PC-3 (cell line): ENCODE measurements at regions not wholly inside any gene's neighbourhood (a gene's known extent, or its start where the extent isn't known, plus 50 kb on each side); places are given as distances from the start of the nearest gene placed in this dataset.
A peak's percentile ranks its signal among the peaks of the same experiment; 100 is the strongest.

Experiments used
- ATAC-seq: fragments of 200-7000 bp; cut with Tn5 transposase; 2 replicates; pipeline ENCODE4 v1.9.1; 2020; ENCODE audit warnings: mild to moderate bottlenecking, moderate library complexity
- BruUV-seq: library from RNA; stranded (reverse); fragments of 400-500 nt; replicated peaks from 2 replicates; lab custom pipeline; 2021; lab: Mats Ljungman, UMichigan
- CTCF ChIA-PET: fragments of 300-600 bp; sonication (Branson Sonifier 250); formaldehyde crosslinking; loops from one replicate; lab custom pipeline; 2022; ENCODE audit warnings: antibody characterized with exemption; lab: Charles Lee
- POLR2A ChIA-PET: fragments of 300-600 bp; sonication (Branson Sonifier 250); formaldehyde crosslinking; loops from one replicate; lab custom pipeline; 2022; ENCODE audit warnings: antibody characterized with exemption; ENCODE audit not compliant: unreplicated experiment; lab: Charles Lee
- DNase-seq: peaks from one replicate; pipeline ENCODE4 v3.0.0-alpha.2; 2015
- H2AFZ ChIP-seq: fragments of 300-600 bp; sonication (generic); 2 replicates; pipeline ENCODE4 v1.6.0; 2016; ENCODE audit warnings: antibody characterized with exemption, low read length
- H3F3A ChIP-seq: fragments of 300-600 bp; sonication (generic); one replicate; pipeline ENCODE4 v1.6.0; 2017; ENCODE audit warnings: antibody characterized with exemption, low read length, control low read depth, mild to moderate bottlenecking; ENCODE audit not compliant: unreplicated experiment
- H3K27ac ChIP-seq: fragments of 300-600 bp; sonication (generic); 2 replicates; pipeline ENCODE4 v1.5.1; 2016; ENCODE audit warnings: mild to moderate bottlenecking, low read length
- H3K27me3 ChIP-seq: fragments of 300-600 bp; sonication (generic); 2 replicates; pipeline ENCODE4 v1.6.1; 2016; ENCODE audit warnings: low read length, mixed read lengths
- H3K36me3 ChIP-seq: fragments of 300-600 bp; sonication (generic); 2 replicates; pipeline ENCODE4 v1.6.1; 2016; ENCODE audit warnings: low read depth, mixed run types, low read length, mixed read lengths
- H3K4me1 ChIP-seq: fragments of 300-600 bp; sonication (generic); 2 replicates; pipeline ENCODE4 v1.5.1; 2016; ENCODE audit warnings: low read length; ENCODE audit not compliant: insufficient read depth
- H3K4me2 ChIP-seq: fragments of 300-600 bp; sonication (generic); 2 replicates; pipeline ENCODE4 v1.6.0; 2016; ENCODE audit warnings: low read length
- H3K4me3 ChIP-seq: fragments of 300-600 bp; sonication (generic); 2 replicates; pipeline ENCODE4 v1.5.1; 2016; ENCODE audit warnings: mild to moderate bottlenecking, low read length, mixed read lengths
- H3K79me2 ChIP-seq: fragments of 300-600 bp; sonication (generic); 2 replicates; pipeline ENCODE4 v1.6.1; 2017; ENCODE audit warnings: low read length, mixed read lengths
- H3K9ac ChIP-seq: fragments of 300-600 bp; sonication (generic); 2 replicates; pipeline ENCODE4 v1.6.0; 2016; ENCODE audit warnings: mild to moderate bottlenecking, low read length
- H3K9me2 ChIP-seq: fragments of 300-600 bp; sonication (generic); replicated peaks from 2 replicates; pipeline ENCODE4 v1.6.1; 2016; ENCODE audit warnings: mixed run types, low read length, mixed read lengths
- H3K9me3 ChIP-seq: fragments of 300-600 bp; sonication (generic); 2 replicates; pipeline ENCODE4 v1.6.1; 2016; ENCODE audit warnings: low read length, mixed read lengths
- H4K20me1 ChIP-seq: fragments of 300-600 bp; sonication (generic); 2 replicates; pipeline ENCODE4 v1.6.1; 2016; ENCODE audit warnings: low read length, mixed read lengths
- CTCF ChIP-seq: fragments of 300-600 bp; sonication (generic); conservative IDR thresholded peaks from 2 replicates; pipeline ENCODE4 v1.5.1; 2017; ENCODE audit warnings: antibody characterized with exemption, low read depth, mild to moderate bottlenecking, low read length
- EZH2 ChIP-seq: fragments of 300-600 bp; sonication (generic); IDR thresholded peaks from one replicate; pipeline ENCODE4 v1.6.1; 2017; ENCODE audit warnings: antibody characterized with exemption, mild to moderate bottlenecking, low read length; ENCODE audit not compliant: unreplicated experiment
- EZH2phosphoT487 ChIP-seq: fragments of 300-600 bp; sonication (generic); IDR thresholded peaks from 2 replicates; pipeline ENCODE4 v1.6.1; 2018; ENCODE audit warnings: mild to moderate bottlenecking, antibody characterized with exemption, low read length, borderline replicate concordance
- intact Hi-C: fragments of 100-400 bp; cut with micrococcal nuclease; formaldehyde crosslinking; loops from 2 replicates; pipeline ENCODE4 v1.9.0; 2023

- no peaks in the 10 kb centered on the region for H3K79me2 ChIP-seq
- no peaks in the 10 kb centered on the region for H4K20me1 ChIP-seq
- no peak overlapping the region for H3K4me3 ChIP-seq
- H3K9ac ChIP-seq: no peak overlapping the region
- intact Hi-C loops: no loop called here
- CTCF ChIA-PET: no interaction called here
- no peaks in the 10 kb centered on the region for H3F3A ChIP-seq
- no TSS peak for BruUV-seq
- no peaks in the 10 kb centered on the region for H3K9me2 ChIP-seq
- POLR2A ChIA-PET: no interaction called here
- H3K9me3 ChIP-seq: no peaks in the 10 kb centered on the region
- DNase-seq: peak; percentile 23
- peak; percentile 47 for TF ChIP-seq CTCF
- no peak for TF ChIP-seq EZH2phosphoT487
- ATAC-seq: peak; percentile 46; the same call in 1 of the 2 replicates
- no peaks in the 10 kb centered on the region for H3K4me1 ChIP-seq
- H3K27me3 ChIP-seq: peaks cover 16% of the 10 kb centered on the region
- H2AFZ ChIP-seq: no peak overlapping the region
- no peaks in the 10 kb centered on the region for H3K36me3 ChIP-seq
- no peak overlapping the region for H3K4me2 ChIP-seq
- no peak overlapping the region for H3K27ac ChIP-seq
These were observed 80.5 kb upstream of the RNF32 start for GRCh38 chr7:156560075-156560474.

GRCh38 chr7:156559001-156559400 lies 81.6 kb upstream of the RNF32 start:
- Histone ChIP-seq H3K9me3 (no peaks in the 10 kb centered on the region), H3K4me2 (no peak overlapping the region), H3K36me3 (no peaks in the 10 kb centered on the region), H3F3A (no peaks in the 10 kb centered on the region), H3K27ac (no peak overlapping the region), H3K4me3 (no peak overlapping the region), H3K4me1 (no peaks in the 10 kb centered on the region), H3K27me3 (peaks cover 16% of the 10 kb centered on the region), H3K9me2 (no peaks in the 10 kb centered on the region), H3K9ac (no peak overlapping the region), H3K79me2 (no peaks in the 10 kb centered on the region), H4K20me1 (no peaks in the 10 kb centered on the region), H2AFZ (no peak overlapping the region)
- ChIA-PET POLR2A (no interaction called here), CTCF (no interaction called here)
- BruUV-seq: no TSS peak
- TF ChIP-seq EZH2phosphoT487 (no peak), CTCF (no peak), EZH2 (no peak)
- intact Hi-C loops: no loop called here
- ATAC-seq (no peak), DNase-seq (no peak)

DNA sequence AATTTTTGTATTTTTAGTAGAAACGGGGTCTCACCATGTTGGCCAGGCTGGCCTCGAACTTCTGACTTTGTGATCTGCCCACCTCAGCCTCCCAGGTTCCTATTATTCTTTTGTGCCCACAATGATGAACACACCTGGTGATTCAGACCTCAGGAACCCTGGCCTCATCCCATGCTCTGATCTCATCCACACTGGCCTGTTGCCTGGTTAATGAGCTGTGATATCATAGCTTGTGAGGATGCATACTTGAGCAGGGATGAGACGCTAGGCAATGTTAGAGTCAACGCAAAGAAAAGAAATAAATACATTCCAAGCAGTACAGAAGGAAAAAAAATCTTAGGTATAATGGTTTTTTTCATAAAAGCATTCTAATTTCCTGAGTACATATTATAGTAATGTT lies 82.4 kb upstream of the RNF32 start:
- peaks cover 18% of the 10 kb centered on the region for H3K27me3 ChIP-seq
- peak; percentile 67 for DNase-seq

More for the DNA sequence above, 82.4 kb upstream of the RNF32 start:
- no peak overlapping the region for H3K4me2 ChIP-seq
- H3K9me2 ChIP-seq: no peaks in the 10 kb centered on the region
- ChIA-PET POLR2A (interaction anchor here (0.7 kb wide), 1 partner anchor 744 kb away, joined by 3 read pairs; no protein-coding TSS in a partner anchor), CTCF (no interaction called here)
- H3K36me3 ChIP-seq: no peaks in the 10 kb centered on the region
- no peaks in the 10 kb centered on the region for H3K79me2 ChIP-seq
- no peaks in the 10 kb centered on the region for H3K4me1 ChIP-seq
- peak; percentile 73 for ATAC-seq
- no peak overlapping the region for H3K4me3 ChIP-seq
- intact Hi-C loops: no loop called here
- no peaks in the 10 kb centered on the region for H3F3A ChIP-seq
- no peak overlapping the region for H3K9ac ChIP-seq
- H3K9me3 ChIP-seq: no peaks in the 10 kb centered on the region
- BruUV-seq: no TSS peak
- no peaks in the 10 kb centered on the region for H4K20me1 ChIP-seq
- H2AFZ ChIP-seq: no peak overlapping the region
- no peak overlapping the region for H3K27ac ChIP-seq
- TF ChIP-seq EZH2 (no peak), CTCF (no peak), EZH2phosphoT487 (no peak)
